Choroid plexus epithelial cell (primary cell): ENCODE measurements at regions not wholly inside any gene's neighbourhood (a gene's known extent, or its start where the extent isn't known, plus 50 kb on each side); places are given as distances from the start of the nearest gene placed in this dataset.

Experiments
- DNase-seq: peaks from one replicate; pipeline ENCODE4 v3.0.0-alpha.2; 2010; ENCODE audit warnings: low read depth
- H3K4me3 ChIP-seq: 2 replicates; pipeline ENCODE4 v1.5.1; 2011; ENCODE audit warnings: low read depth, mild to moderate bottlenecking, control low read depth, low read length, moderate library complexity
- TF ChIP-seq, protein P1 (sequence below): conservative IDR thresholded peaks from 2 replicates; pipeline ENCODE4 v1.5.1; 2011; ENCODE audit warnings: low read depth, mild to moderate bottlenecking, control low read depth, inconsistent platforms, low read length, moderate library complexity

DNA sequence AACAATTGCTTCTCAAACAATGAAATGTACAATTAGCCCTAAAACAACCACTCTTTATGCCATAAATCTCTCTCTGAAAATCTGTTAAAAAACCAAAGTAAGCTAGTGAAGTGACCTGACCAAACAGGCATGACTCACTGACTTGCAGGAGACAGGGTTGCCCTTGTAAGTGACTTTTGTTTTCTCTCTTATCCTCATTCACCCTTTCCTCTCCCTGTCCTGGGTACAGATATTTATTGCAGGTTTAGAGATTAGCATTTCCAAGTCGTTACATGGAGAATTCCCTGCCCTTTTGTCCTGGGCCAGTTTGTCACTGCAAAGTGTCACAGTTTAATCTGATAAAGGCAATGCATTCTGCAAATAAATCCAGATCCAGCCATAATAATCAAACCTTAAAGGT lies 484.2 kb downstream of the IRX1 start:
- TF ChIP-seq, protein P1, sequence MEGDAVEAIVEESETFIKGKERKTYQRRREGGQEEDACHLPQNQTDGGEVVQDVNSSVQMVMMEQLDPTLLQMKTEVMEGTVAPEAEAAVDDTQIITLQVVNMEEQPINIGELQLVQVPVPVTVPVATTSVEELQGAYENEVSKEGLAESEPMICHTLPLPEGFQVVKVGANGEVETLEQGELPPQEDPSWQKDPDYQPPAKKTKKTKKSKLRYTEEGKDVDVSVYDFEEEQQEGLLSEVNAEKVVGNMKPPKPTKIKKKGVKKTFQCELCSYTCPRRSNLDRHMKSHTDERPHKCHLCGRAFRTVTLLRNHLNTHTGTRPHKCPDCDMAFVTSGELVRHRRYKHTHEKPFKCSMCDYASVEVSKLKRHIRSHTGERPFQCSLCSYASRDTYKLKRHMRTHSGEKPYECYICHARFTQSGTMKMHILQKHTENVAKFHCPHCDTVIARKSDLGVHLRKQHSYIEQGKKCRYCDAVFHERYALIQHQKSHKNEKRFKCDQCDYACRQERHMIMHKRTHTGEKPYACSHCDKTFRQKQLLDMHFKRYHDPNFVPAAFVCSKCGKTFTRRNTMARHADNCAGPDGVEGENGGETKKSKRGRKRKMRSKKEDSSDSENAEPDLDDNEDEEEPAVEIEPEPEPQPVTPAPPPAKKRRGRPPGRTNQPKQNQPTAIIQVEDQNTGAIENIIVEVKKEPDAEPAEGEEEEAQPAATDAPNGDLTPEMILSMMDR, result no peak
- DNase-seq, result no peak
- H3K4me3 ChIP-seq, result no peak overlapping the region

DNA sequence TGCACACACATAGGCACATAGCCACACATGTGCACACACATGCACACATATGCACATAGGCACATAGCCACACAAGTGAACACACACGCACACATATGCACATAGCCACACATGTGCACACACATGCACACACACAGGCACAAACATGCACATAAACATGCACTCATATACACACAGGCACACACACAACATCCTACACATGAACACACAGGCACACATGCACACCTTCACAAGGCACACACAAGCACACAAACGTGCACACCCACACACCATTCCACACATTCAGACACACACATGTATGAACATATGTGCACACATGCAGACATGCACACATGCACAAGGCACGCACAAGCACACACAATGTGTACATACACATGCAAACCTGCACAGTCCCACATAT lies 484.7 kb downstream of the IRX1 start:
- no peak overlapping the region for H3K4me3 ChIP-seq
- TF ChIP-seq, protein P1, result no peak
- no peak for DNase-seq

DNA sequence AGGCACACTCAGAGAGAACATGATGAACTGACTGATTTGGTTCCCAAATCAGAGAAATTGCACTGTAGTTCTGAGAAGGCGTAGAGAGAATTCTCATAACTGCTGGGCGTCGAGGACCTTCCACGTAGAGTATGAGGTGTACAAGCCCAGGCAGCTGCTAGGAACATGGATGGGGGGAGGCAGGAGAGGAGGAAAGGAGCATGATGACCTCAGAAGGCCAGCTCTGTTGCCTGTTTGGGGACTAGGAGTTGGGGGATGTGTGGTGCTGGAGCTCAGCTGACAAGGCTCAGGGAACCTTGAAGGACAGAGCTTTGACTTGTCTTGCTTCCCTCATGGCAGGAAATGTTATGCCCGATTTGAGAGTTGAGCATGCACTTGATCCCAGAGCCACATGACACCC lies 485.4 kb downstream of the IRX1 start:
- DNase-seq, result no peak
- TF ChIP-seq, protein P1, result no peak
- H3K4me3 ChIP-seq, result no peak overlapping the region

DNA sequence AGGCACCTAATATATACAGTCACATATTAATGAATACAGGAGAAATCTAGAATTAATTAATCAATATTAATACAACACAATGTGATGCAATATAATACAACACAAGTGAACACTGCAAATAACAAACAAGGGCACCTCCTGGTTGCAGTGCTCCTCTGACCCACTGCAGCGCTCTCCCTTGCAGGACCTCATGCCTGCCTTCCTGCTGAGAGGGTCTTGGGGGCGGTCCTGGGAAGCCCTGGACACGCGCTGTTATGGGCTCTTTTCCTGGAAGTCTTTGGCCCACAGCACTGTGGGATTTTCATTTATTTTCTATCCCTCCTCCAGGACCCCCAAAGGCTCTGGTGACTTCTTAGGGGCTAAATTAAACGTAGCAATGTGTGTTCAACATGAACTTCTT lies 485.8 kb downstream of the IRX1 start:
- TF ChIP-seq, protein P1, result no peak
- H3K4me3 ChIP-seq, result no peak overlapping the region

DNA sequence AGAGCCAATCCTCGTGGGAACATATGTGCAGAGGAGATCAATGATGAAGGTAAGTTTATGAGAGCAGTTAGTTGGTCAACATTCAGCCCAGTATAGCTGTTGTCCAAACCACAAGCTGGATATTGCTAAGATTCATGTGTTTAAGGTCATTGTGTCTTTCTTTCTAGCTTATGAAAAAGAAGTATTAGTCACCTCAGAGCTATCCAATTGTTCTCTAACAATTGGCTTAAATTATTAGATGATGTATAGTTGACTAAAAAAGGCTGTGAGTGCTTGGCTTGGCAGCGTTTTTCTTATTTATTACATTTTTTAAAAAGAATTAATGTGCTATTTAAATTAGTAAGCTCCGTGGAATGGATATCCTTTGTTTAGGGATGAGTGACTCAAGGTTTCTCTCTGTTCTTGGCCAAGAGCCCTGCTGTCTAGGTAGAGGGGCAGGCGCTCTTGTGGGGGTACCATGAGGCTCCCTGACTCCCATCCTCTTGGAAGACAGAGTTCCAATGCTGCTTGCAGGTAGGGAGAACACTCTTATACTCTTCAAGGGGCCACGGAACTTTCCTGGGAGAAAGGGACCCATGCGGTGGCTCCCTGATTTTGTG lies 487.4 kb downstream of the IRX1 start:
- no peak overlapping the region for H3K4me3 ChIP-seq
- no peak for DNase-seq

More for the DNA sequence above, 485.8 kb downstream of the IRX1 start:
- no peak for DNase-seq

DNA sequence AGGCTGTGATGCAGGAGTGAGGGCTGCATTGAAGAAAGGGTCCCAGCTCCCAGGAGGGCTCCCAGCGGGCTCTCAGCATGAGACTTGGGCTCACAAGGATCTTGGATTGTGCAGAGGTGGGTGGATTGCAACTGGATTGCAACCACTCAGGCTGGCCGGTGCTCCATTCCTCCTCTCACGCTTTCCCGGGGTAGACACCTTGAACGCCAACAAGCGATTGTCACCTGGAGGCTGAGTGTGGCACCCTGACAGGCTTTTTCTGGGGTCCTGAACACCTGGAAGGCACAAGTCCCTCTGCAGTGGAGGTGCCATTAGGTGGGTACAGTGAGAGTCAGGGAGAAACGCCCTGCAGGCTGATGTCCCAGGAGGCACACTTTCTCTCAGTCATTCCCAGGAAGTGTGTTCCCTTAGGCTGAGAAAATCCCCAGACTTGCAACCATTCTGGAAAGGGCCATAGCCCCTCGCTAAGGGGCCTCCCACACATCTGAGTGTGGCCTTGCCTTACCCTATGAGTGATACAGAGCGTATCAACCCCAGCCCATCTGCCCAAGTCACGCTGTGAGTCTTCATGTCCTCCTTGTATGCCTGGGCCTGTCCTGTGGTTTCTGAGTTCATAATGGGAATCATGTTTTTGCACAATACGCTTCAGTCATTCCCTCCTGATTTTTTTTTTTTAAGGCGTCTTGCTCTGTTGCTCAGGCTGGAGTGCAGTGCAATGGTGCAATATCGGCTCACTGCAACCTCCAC lies 488.1 kb downstream of the IRX1 start:
- TF ChIP-seq, protein P1, result no peak
- no peak overlapping the region for H3K4me3 ChIP-seq
- no peak for DNase-seq

More for the DNA sequence above, 487.4 kb downstream of the IRX1 start:
- TF ChIP-seq, protein P1, result no peak

DNA sequence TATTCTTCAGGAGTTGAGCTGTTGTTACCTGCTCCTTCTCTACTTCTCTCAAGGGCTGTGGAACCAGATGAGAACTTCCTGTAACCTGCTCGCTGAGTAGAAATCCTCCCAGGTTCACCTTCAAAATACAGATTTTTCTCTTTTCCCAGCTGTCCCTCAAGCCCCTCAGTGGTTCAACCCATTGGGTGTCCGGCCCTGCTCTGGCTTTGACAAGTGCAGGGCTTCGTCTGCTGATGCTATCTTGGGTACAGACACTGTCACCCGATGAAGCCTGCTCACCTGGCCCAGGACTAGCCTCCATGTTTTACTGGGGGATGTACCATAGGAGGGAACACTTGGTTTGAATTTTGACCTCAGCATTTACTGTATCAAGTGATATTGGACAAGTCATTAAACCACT lies 490.4 kb downstream of the IRX1 start:
- DNase-seq, result no peak
- TF ChIP-seq, protein P1, result no peak
- no peak overlapping the region for H3K4me3 ChIP-seq
